NT2/D1 (cell line): ENCODE measurements at regions not wholly inside any gene's neighbourhood (a gene's known extent, or its start where the extent isn't known, plus 50 kb on each side); places are given as distances from the start of the nearest gene placed in this dataset.

Source experiments
- DNase-seq: peaks from one replicate; pipeline ENCODE4 v3.0.0-alpha.2; 2011; ENCODE audit warnings: low read depth, low spot score
- H3K27me3 ChIP-seq: 2 replicates; pipeline ENCODE4 v1.6.0; 2011; ENCODE audit warnings: mild to moderate bottlenecking; ENCODE audit not compliant: insufficient read length, insufficient read depth
- H3K36me3 ChIP-seq: 2 replicates; pipeline ENCODE4 v1.6.1; 2011; ENCODE audit warnings: mild to moderate bottlenecking, low read length, mixed read lengths; ENCODE audit not compliant: insufficient read depth, insufficient read length
- H3K4me1 ChIP-seq: 2 replicates; pipeline ENCODE4 v1.5.1; 2011; ENCODE audit not compliant: insufficient read depth, insufficient read length
- H3K4me3 ChIP-seq: 2 replicates; pipeline ENCODE4 v1.5.1; 2011; ENCODE audit warnings: low read depth; ENCODE audit not compliant: insufficient read length
- H3K9ac ChIP-seq: 2 replicates; pipeline ENCODE4 v1.6.0; 2011; ENCODE audit warnings: low read depth; ENCODE audit not compliant: insufficient read length
- H3K9me3 ChIP-seq: 2 replicates; pipeline ENCODE4 v1.5.1; 2011; ENCODE audit warnings: mild to moderate bottlenecking, low read length; ENCODE audit not compliant: insufficient read depth
- SUZ12 ChIP-seq: IDR thresholded peaks from 2 replicates; pipeline ENCODE4 v1.6.1; 2011; ENCODE audit not compliant: insufficient read length, insufficient read depth; ENCODE audit errors: extremely low read depth
- YY1 ChIP-seq: IDR thresholded peaks from 2 replicates; pipeline ENCODE4 v1.6.1; 2011; ENCODE audit not compliant: insufficient read length, insufficient read depth
- ZNF274 ChIP-seq: IDR thresholded peaks from 2 replicates; pipeline ENCODE4 v1.6.1; 2011; ENCODE audit warnings: mild to moderate bottlenecking, low read depth, low read length

DNA sequence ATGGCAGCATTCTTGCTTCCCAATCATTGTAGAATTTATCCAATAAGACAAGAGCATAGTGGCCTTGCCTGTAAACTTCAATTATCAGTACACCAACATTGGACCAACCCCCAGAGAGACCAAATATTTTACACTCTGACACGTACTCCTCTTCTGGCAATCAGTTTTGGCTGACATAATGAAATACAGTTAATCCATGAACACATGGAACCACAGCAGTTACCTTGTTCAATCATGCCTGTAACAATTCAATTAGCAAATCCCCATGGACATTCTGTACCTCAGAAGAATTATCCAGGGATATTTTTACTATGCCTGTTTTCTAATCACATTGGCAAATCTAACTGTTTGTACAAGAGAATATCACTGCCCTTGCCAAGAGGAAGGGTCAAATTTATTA is 2162.0 kb downstream of the MRPL39 start:
- Histone ChIP-seq H3K9ac (no peak overlapping the region), H3K9me3 (no peaks in the 10 kb centered on the region), H3K4me3 (no peak overlapping the region), H3K27me3 (no peaks in the 10 kb centered on the region), H3K4me1 (no peaks in the 10 kb centered on the region), H3K36me3 (no peaks in the 10 kb centered on the region)
- no peak for DNase-seq
- TF ChIP-seq SUZ12 (no peak), ZNF274 (no peak), YY1 (no peak)

DNA sequence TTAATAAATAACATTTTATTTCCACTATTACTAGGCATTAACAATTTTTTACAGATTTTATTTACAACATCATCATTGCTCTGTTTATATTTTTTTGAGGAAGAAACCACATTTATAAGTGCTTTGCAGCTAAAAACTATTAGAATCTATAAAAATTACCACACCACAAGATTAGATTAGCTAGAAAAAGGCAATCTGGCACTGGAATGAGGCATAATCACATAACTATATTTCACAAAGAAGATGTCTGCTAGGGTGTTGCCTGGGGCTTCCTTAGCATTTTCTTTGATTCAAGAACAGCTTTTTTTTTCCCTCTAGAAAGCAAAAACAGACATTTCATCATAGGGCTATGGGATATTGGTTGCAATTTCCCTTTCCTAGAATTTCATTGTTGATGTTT is 2169.2 kb downstream of the MRPL39 start:
- Histone ChIP-seq H3K27me3 (no peaks in the 10 kb centered on the region), H3K9me3 (no peaks in the 10 kb centered on the region), H3K4me1 (no peaks in the 10 kb centered on the region), H3K36me3 (no peaks in the 10 kb centered on the region), H3K9ac (no peak overlapping the region), H3K4me3 (no peak overlapping the region)
- TF ChIP-seq ZNF274 (no peak), SUZ12 (no peak), YY1 (no peak)
- no peak for DNase-seq

DNA sequence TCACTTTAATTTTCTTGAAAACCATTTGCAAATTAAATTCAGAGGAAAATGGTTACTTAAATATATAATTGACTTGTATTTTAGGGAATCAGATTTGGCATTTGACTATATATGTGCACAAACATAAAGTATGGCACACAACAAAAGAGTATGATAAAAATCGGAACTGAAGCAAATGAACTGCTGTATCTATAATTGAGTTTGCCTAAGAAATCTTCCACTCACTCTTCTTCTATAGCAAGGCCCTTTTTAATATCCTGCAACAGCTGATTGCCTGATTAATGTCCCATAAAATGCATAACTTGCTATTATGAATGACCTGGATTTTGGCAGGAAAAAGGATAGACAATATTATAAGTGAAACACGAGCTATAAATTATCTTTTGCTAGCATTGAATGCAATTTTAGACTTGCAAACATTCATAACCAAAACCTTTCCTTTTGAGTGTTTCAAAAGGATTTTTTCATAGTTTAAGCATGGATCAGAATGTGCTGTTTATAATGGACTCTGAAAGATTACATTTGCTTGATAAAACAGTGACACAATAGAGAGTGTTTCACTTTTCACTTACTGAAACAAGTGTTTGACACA is 2204.3 kb downstream of the MRPL39 start:
- no peaks in the 10 kb centered on the region for H3K27me3 ChIP-seq
- no peak for TF ChIP-seq ZNF274
- no peak for TF ChIP-seq SUZ12
- TF ChIP-seq YY1: no peak
- DNase-seq: no peak
- H3K36me3 ChIP-seq: no peaks in the 10 kb centered on the region
- no peaks in the 10 kb centered on the region for H3K9me3 ChIP-seq
- no peak overlapping the region for H3K9ac ChIP-seq
- no peaks in the 10 kb centered on the region for H3K4me1 ChIP-seq
- H3K4me3 ChIP-seq: no peak overlapping the region

DNA sequence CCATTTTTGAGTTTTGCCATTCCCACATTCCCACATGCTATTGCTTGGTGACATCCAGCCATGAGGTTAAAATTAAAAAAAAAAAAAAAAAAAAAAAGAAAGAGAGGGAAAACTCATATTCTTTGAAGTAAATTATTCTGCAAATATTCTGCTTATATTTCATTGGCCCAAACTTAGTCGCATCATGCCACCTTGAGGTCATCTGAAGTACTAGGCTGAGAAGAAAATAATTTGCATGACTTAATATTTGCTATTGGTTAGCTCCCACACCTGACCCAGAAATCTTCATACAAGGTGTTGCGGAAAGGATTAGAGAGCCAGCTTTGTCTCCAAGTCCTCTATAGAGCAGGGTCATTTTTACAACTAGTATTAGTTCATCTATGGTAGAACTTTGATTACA is 2206.0 kb downstream of the MRPL39 start:
- Histone ChIP-seq H3K9ac (no peak overlapping the region), H3K36me3 (no peaks in the 10 kb centered on the region), H3K9me3 (no peaks in the 10 kb centered on the region), H3K4me3 (no peak overlapping the region), H3K27me3 (no peaks in the 10 kb centered on the region), H3K4me1 (no peaks in the 10 kb centered on the region)
- TF ChIP-seq YY1 (no peak), SUZ12 (no peak), ZNF274 (no peak)
- peak; percentile 16 for DNase-seq

DNA sequence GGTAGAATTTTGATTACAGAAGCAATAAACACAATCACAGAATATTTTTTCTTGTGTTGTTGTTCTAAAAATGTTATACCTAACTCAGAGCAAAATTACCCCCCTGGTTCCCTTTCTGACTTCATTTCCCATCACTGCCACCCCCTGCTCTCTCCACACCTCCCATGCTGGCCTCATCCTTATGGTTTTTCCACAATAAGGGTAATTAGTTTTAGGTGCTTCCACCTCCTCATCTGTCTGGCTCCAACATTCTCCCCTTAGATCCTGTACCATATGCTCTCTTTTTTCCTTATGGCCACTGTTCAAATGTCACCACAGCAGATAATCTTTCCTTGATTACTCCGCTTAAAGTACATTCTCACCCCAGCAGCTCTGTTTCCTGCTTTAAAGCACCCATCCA is 2208.6 kb downstream of the MRPL39 start:
- no peak overlapping the region for H3K9ac ChIP-seq
- H3K36me3 ChIP-seq: no peaks in the 10 kb centered on the region
- no peak overlapping the region for H3K4me3 ChIP-seq
- no peaks in the 10 kb centered on the region for H3K4me1 ChIP-seq
- no peaks in the 10 kb centered on the region for H3K9me3 ChIP-seq
- TF ChIP-seq SUZ12 (no peak), ZNF274 (no peak), YY1 (no peak)
- DNase-seq: no peak
- H3K27me3 ChIP-seq: no peaks in the 10 kb centered on the region

DNA sequence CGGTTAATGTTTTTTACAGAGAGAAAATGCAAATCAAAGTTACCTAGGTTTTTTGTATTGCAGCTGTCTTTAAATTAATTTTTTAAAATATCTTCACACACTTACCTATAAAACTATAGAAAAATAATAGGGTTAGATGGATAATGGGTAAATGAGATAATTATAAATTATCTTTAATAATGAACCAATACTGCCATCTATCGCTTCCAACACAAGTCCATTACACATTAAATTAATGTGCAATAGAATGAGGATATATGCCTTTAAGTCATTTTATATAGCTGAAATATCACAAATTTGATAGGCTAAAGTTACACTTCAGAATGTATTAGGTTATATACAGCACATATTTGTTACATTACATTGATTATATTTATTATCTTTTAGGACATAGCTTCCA is 2212.8 kb downstream of the MRPL39 start:
- TF ChIP-seq ZNF274: no peak
- no peak for TF ChIP-seq YY1
- TF ChIP-seq SUZ12: no peak
- Histone ChIP-seq H3K4me1 (no peaks in the 10 kb centered on the region), H3K27me3 (no peaks in the 10 kb centered on the region), H3K9ac (no peak overlapping the region), H3K9me3 (no peaks in the 10 kb centered on the region), H3K36me3 (no peaks in the 10 kb centered on the region), H3K4me3 (no peak overlapping the region)
- no peak for DNase-seq

DNA sequence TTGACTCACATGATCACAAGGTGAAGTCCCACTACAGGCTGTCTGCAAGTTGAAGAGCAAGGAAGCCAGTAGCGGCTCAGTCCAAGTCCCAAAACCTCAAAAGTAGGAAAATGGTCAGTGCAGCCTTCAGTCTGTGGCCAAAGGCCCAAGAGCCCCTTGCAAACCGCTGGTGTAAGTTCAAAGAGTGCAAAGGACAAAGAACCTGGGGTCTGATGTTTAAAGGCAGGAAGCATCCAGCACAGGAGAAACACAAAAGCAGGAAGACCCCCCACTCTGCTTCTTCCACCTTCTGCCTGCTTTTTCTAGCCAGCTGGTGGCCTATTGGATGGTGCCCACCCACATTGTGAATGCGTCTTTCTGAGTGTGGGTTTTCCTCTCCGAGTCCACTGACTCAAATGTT is 2222.6 kb downstream of the MRPL39 start:
- Histone ChIP-seq H3K9ac (no peak overlapping the region), H3K9me3 (no peaks in the 10 kb centered on the region), H3K36me3 (no peaks in the 10 kb centered on the region), H3K4me1 (no peaks in the 10 kb centered on the region), H3K4me3 (no peak overlapping the region), H3K27me3 (no peaks in the 10 kb centered on the region)
- TF ChIP-seq ZNF274: no peak
- TF ChIP-seq YY1: no peak
- no peak for TF ChIP-seq SUZ12
- peak; percentile 51 for DNase-seq

DNA sequence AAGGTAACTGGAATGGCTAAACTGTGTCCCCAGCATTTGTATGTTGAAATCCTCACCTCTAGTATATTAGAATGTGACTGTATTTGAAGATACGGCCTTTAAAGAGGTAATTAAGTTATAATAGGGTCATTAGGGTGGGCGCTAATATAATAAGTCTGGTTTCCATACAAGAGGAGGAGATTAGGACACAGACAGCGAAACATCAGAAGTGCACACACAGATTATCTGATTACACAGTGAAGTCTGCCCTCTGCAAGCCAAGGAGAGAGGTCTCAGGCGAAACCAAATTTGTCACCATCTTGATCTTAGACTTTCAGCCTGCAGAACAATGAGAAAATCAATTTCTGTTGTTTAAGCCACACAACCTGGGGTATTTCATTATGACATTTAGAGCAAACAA is 2233.1 kb downstream of the MRPL39 start:
- Histone ChIP-seq H3K27me3 (no peaks in the 10 kb centered on the region), H3K9ac (no peak overlapping the region), H3K4me3 (no peak overlapping the region), H3K9me3 (peaks cover 12% of the 10 kb centered on the region; the same call in 1 of the 2 replicates), H3K36me3 (no peaks in the 10 kb centered on the region), H3K4me1 (no peaks in the 10 kb centered on the region)
- no peak for DNase-seq
- TF ChIP-seq SUZ12 (no peak), ZNF274 (no peak), YY1 (no peak)
